Activated naive CD8-positive, alpha-beta T cell treated with anti-CD3 and anti-CD28 coated beads, Interleukin-2, amount 10 ng/mL, durations not matched to agents 7 days and 5 days (primary cell): ENCODE measurements at regions not wholly inside any gene's neighbourhood (a gene's known extent, or its start where the extent isn't known, plus 50 kb on each side); places are given as distances from the start of the nearest gene placed in this dataset.
"Not testable (repeated sequence)": the region's sequence is repeated elsewhere in the genome, so short reads cannot be mapped to it uniquely, and the experiment has no call there.

Experiments used
- ATAC-seq: fragments of 150-1000 bp; cut with Tn5 transposase; one replicate; pipeline ENCODE4 v1.10.0; 2021; ENCODE audit warnings: low read depth, moderate library complexity
- POLR2A ChIA-PET: fragments of 350-600 bp; sonication (Branson Sonifier 250); formaldehyde crosslinking; loops from one replicate; lab custom pipeline; 2021; ENCODE audit warnings: antibody characterized with exemption; lab: Charles Lee
- DNase-seq: peaks from one replicate; pipeline ENCODE4 v3.0.0; 2021
- H3K27ac Mint-ChIP-seq: one replicate; pipeline ENCODE4 v1.8.0; 2022; ENCODE audit warnings: mild to moderate bottlenecking, mixed read lengths
- H3K27me3 Mint-ChIP-seq: one replicate; pipeline ENCODE4 v1.8.0; 2022; ENCODE audit warnings: mild to moderate bottlenecking, moderate library complexity, mixed read lengths
- H3K36me3 Mint-ChIP-seq: one replicate; pipeline ENCODE4 v1.8.0; 2021; ENCODE audit warnings: mild to moderate bottlenecking, mixed read lengths
- H3K4me1 Mint-ChIP-seq: one replicate; pipeline ENCODE4 v1.8.0; 2021; ENCODE audit warnings: mixed read lengths
- H3K4me3 Mint-ChIP-seq: one replicate; pipeline ENCODE4 v1.8.0; 2022; ENCODE audit warnings: mild to moderate bottlenecking, moderate library complexity, mixed read lengths
- H3K9me3 Mint-ChIP-seq: one replicate; pipeline ENCODE4 v1.8.0; 2021; ENCODE audit warnings: mixed read lengths

- POLR2A ChIA-PET, H3K4me1 Mint-ChIP-seq, ATAC-seq, H3K9me3 Mint-ChIP-seq, H3K27me3 Mint-ChIP-seq, H3K27ac Mint-ChIP-seq, H3K36me3 Mint-ChIP-seq, H3K4me3 Mint-ChIP-seq, DNase-seq: not testable (repeated sequence)
Measured at GRCh38 chr18:70766254-70766653, 477.4 kb downstream of the SOCS6 start.

- H3K4me3 Mint-ChIP-seq: no peak overlapping the region
- DNase-seq: no peak
- peaks cover 3% of the 10 kb centered on the region for H3K9me3 Mint-ChIP-seq
- H3K36me3 Mint-ChIP-seq: no peaks in the 10 kb centered on the region
- no peaks in the 10 kb centered on the region for H3K4me1 Mint-ChIP-seq
- H3K27ac Mint-ChIP-seq: no peak overlapping the region
- POLR2A ChIA-PET: no interaction called here
- H3K27me3 Mint-ChIP-seq: no peaks in the 10 kb centered on the region
- ATAC-seq: no peak
Measured at GRCh38 chr18:70762812-70763211, 474.0 kb downstream of the SOCS6 start.

GRCh38 chr18:70758780-70759179, 469.9 kb downstream of the SOCS6 start:
- ATAC-seq: no peak
- no peaks in the 10 kb centered on the region for H3K27me3 Mint-ChIP-seq
- POLR2A ChIA-PET: no interaction called here

GRCh38 chr18:70754486-70754885, 465.6 kb downstream of the SOCS6 start:
- Mint-ChIP-seq H3K4me3 (no peak overlapping the region), H3K27ac (no peak overlapping the region), H3K27me3 (no peaks in the 10 kb centered on the region), H3K4me1 (no peaks in the 10 kb centered on the region), H3K9me3 (peaks cover 18% of the 10 kb centered on the region), H3K36me3 (no peaks in the 10 kb centered on the region)
- DNase-seq: no peak
- no peak for ATAC-seq
- POLR2A ChIA-PET: no interaction called here

More at GRCh38 chr18:70758780-70759179, 469.9 kb downstream of the SOCS6 start:
- Mint-ChIP-seq H3K27ac (no peak overlapping the region), H3K4me1 (no peaks in the 10 kb centered on the region), H3K4me3 (no peak overlapping the region), H3K9me3 (peaks cover 15% of the 10 kb centered on the region), H3K36me3 (no peaks in the 10 kb centered on the region)
- no peak for DNase-seq

- H3K4me1 Mint-ChIP-seq: no peaks in the 10 kb centered on the region
- POLR2A ChIA-PET: no interaction called here
- ATAC-seq: no peak
- H3K27me3 Mint-ChIP-seq: no peaks in the 10 kb centered on the region
- H3K27ac Mint-ChIP-seq: no peak overlapping the region
- no peaks in the 10 kb centered on the region for H3K36me3 Mint-ChIP-seq
- peaks cover 10% of the 10 kb centered on the region for H3K9me3 Mint-ChIP-seq
- no peak for DNase-seq
- no peak overlapping the region for H3K4me3 Mint-ChIP-seq
Measured at GRCh38 chr18:70732916-70733315, 444.1 kb downstream of the SOCS6 start.

GRCh38 chr18:70732188-70732587, 443.3 kb downstream of the SOCS6 start:
- H3K36me3 Mint-ChIP-seq: no peaks in the 10 kb centered on the region
- POLR2A ChIA-PET: no interaction called here
- H3K27me3 Mint-ChIP-seq: no peaks in the 10 kb centered on the region
- H3K4me1 Mint-ChIP-seq: no peaks in the 10 kb centered on the region
- ATAC-seq (no peak), DNase-seq (no peak)
- no peak overlapping the region for H3K4me3 Mint-ChIP-seq
- no peak overlapping the region for H3K27ac Mint-ChIP-seq
- H3K9me3 Mint-ChIP-seq: peaks cover 8% of the 10 kb centered on the region

- POLR2A ChIA-PET: no interaction called here
- DNase-seq: no peak
- H3K9me3 Mint-ChIP-seq: peaks cover 10% of the 10 kb centered on the region
- no peak for ATAC-seq
- H3K4me1 Mint-ChIP-seq: no peaks in the 10 kb centered on the region
- H3K4me3 Mint-ChIP-seq: no peak overlapping the region
- H3K27ac Mint-ChIP-seq: no peak overlapping the region
- no peaks in the 10 kb centered on the region for H3K36me3 Mint-ChIP-seq
- no peaks in the 10 kb centered on the region for H3K27me3 Mint-ChIP-seq
Measured at GRCh38 chr18:70720607-70721006, 431.8 kb downstream of the SOCS6 start.

GRCh38 chr18:70709720-70710119, 420.9 kb downstream of the SOCS6 start:
- Mint-ChIP-seq H3K36me3 (peaks cover 8% of the 10 kb centered on the region), H3K4me3 (no peak overlapping the region), H3K27ac (no peak overlapping the region), H3K9me3 (peaks cover 14% of the 10 kb centered on the region), H3K27me3 (no peaks in the 10 kb centered on the region), H3K4me1 (no peaks in the 10 kb centered on the region)
- POLR2A ChIA-PET: no interaction called here
- DNase-seq (no peak), ATAC-seq (no peak)

DNA sequence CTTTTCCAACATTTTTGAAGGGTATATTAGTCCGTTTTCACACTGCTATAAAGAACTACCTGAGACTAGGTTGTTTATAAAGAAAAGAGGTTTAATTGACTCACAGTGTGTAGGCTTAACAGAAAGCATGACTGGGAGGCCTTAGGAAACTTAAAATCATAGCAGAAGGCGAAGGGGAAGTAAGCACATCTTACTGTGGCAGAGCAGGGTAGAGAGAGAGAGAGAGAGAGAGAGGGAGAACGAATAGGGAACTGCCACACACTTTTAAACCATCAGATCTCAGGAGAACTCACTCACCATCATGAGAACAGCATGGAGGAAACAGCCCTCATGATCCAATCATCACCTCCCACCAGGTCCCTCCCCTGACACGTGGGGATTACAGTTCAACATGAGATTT, 420.3 kb downstream of the SOCS6 start:
- Mint-ChIP-seq H3K9me3 (peaks cover 14% of the 10 kb centered on the region), H3K36me3 (peaks cover 8% of the 10 kb centered on the region), H3K4me3 (no peak overlapping the region), H3K27ac (no peak overlapping the region), H3K4me1 (no peaks in the 10 kb centered on the region), H3K27me3 (no peaks in the 10 kb centered on the region)
- DNase-seq (no peak), ATAC-seq (no peak)
- POLR2A ChIA-PET: no interaction called here

DNA sequence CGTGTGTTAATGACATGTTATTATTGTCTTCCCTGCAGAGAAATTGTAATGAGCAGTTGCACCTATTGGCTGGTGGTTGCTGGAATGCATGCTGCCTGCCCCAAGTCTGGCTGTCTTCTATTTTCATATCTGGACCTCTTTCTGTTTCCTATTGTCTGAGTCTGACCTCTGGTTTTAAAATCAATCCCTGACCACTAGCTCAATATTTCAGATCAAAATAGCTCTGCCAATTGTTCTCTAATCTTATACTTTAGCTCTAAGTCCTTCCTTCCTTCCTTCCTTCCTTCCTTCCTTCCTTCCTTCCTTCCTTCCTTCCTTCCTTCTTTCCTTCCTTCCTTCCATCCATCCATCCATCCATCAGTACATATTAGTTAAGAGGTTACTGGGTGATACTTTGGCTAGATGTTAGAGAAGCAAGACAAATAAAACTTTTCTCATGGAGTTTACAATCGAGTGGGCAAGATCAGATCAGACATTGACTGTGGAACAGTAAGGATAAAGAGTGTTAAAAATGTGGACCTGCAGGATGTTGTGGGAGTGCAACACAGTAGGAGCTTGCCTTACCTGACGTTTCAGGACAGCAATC, 417.1 kb downstream of the SOCS6 start:
- H3K4me1 Mint-ChIP-seq: no peaks in the 10 kb centered on the region
- H3K27ac Mint-ChIP-seq: no peak overlapping the region
- H3K27me3 Mint-ChIP-seq: no peaks in the 10 kb centered on the region
- no peak overlapping the region for H3K4me3 Mint-ChIP-seq
- POLR2A ChIA-PET: no interaction called here
- H3K9me3 Mint-ChIP-seq: peaks cover 12% of the 10 kb centered on the region
- H3K36me3 Mint-ChIP-seq: no peaks in the 10 kb centered on the region
- DNase-seq (no peak), ATAC-seq (no peak)

GRCh38 chr18:70700496-70700895, 411.7 kb downstream of the SOCS6 start:
- POLR2A ChIA-PET: no interaction called here
- H3K27me3 Mint-ChIP-seq: no peaks in the 10 kb centered on the region
- no peak overlapping the region for H3K4me3 Mint-ChIP-seq
- H3K4me1 Mint-ChIP-seq: no peaks in the 10 kb centered on the region
- DNase-seq: no peak
- H3K27ac Mint-ChIP-seq: no peak overlapping the region
- H3K9me3 Mint-ChIP-seq: peaks cover 19% of the 10 kb centered on the region
- ATAC-seq: no peak
- H3K36me3 Mint-ChIP-seq: no peaks in the 10 kb centered on the region

- DNase-seq: no peak
- ATAC-seq: no peak
- peaks cover 19% of the 10 kb centered on the region for H3K9me3 Mint-ChIP-seq
- no peaks in the 10 kb centered on the region for H3K4me1 Mint-ChIP-seq
- H3K27me3 Mint-ChIP-seq: no peaks in the 10 kb centered on the region
- H3K4me3 Mint-ChIP-seq: no peak overlapping the region
- H3K27ac Mint-ChIP-seq: no peak overlapping the region
- POLR2A ChIA-PET: no interaction called here
- H3K36me3 Mint-ChIP-seq: no peaks in the 10 kb centered on the region
Measured at GRCh38 chr18:70698574-70698973, 409.7 kb downstream of the SOCS6 start.

- ATAC-seq (no peak), DNase-seq (no peak)
- Mint-ChIP-seq H3K4me3 (no peak overlapping the region), H3K4me1 (no peaks in the 10 kb centered on the region), H3K27ac (no peak overlapping the region), H3K9me3 (peaks cover 10% of the 10 kb centered on the region), H3K27me3 (no peaks in the 10 kb centered on the region), H3K36me3 (no peaks in the 10 kb centered on the region)
- POLR2A ChIA-PET: no interaction called here
Measured at GRCh38 chr18:70693246-70693645, 404.4 kb downstream of the SOCS6 start.

DNA sequence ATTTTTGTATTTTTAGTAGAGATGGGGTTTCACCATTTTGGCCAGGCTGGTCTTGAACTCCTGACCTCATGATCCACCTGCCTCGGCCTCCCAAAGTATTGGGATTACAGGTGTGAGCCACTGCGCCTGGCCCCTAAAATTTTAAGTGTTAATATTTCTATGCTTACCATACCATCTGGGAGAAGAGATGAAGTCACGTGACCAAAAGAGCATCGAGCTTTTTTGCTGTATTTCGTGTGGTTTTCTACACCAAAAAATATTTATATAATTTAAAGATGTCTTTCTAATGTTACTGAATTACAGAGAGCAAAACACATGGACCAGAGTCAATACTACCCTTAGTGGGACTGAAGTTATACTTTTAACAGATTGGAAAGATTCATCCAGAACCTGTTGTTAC, 400.9 kb downstream of the SOCS6 start:
- DNase-seq, POLR2A ChIA-PET, ATAC-seq, H3K9me3 Mint-ChIP-seq, H3K36me3 Mint-ChIP-seq, H3K4me1 Mint-ChIP-seq, H3K4me3 Mint-ChIP-seq, H3K27ac Mint-ChIP-seq, H3K27me3 Mint-ChIP-seq: not testable (repeated sequence)

GRCh38 chr18:70688286-70688685, 399.4 kb downstream of the SOCS6 start:
- no peaks in the 10 kb centered on the region for H3K27me3 Mint-ChIP-seq
- H3K36me3 Mint-ChIP-seq: no peaks in the 10 kb centered on the region
- POLR2A ChIA-PET: no interaction called here
- no peak for ATAC-seq
- DNase-seq: no peak
- H3K4me3 Mint-ChIP-seq: no peak overlapping the region
- peaks cover 8% of the 10 kb centered on the region for H3K9me3 Mint-ChIP-seq
- no peak overlapping the region for H3K27ac Mint-ChIP-seq
- peaks cover 4% of the 10 kb centered on the region for H3K4me1 Mint-ChIP-seq
